ENCODE measurements at regions not wholly inside any gene's neighbourhood (a gene's known extent, or its start where the extent isn't known, plus 50 kb on each side); places are given as distances from the start of the nearest gene placed in this dataset.
"Not testable (repeated sequence)": the region's sequence is repeated elsewhere in the genome, so short reads cannot be mapped to it uniquely, and the experiment has no call there.

DNA sequence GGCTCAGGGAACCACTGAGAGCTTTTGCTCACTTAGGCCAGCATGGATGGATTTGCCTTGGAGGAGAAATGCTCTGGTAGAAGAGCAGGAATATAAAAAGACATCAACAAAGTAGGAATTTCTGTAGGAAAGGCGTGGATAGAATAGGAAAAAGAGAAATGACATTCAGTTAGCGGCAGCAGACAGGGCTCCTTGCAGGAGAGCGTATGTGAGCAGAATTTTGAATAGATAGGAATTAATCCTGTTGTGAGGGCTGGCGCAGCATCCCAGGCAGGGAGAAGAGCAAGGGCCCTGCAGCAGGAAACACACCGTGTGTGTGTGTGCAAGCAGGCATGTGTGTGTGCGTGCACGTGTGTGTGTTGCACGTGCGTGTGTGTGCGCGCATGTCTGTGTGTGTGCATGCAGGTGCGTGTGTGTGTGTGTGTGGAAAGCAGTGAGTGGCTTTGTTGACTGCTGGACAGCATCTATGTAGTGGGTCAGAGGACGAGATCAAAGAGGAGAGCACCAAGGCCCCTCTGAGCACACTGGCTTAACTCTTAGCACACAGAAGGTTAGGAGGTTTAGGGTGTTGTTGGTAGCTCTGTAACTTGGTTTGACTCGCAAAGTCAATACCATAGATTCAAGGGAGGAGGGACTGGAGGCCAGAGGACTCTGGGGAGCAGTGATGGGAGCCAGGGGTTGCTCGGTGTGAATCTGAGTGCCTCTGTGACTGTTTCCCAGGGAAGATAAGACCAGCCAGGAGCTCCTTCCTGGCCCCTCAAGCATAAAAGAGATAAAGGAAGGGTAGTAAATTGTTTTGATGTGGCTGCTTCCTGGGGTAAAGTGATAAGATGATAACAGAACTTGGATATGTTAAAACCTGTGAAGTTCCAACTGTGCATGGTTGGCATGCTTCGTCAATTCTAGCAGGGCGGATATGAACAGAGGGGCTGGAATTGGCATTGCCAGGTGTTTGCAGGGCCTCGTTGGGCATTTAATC lies 639.5 kb downstream of the NR2F2 start:
- peaks cover 15% of the 10 kb centered on the region for H3K9me3 Mint-ChIP-seq
- H3K36me3 Mint-ChIP-seq = no peaks in the 10 kb centered on the region
- no peaks in the 10 kb centered on the region for H3K4me1 Mint-ChIP-seq
- ATAC-seq (no peak), DNase-seq (ENCODE audit: low spot score in 2 of 2) (no peak)
- H3K27ac Mint-ChIP-seq = no peak overlapping the region
- H3K4me3 Mint-ChIP-seq = no peak overlapping the region

GRCh38 chr15:96972201-96972600 lies 641.7 kb downstream of the NR2F2 start:
- Mint-ChIP-seq H3K27ac (no peak overlapping the region), H3K4me3 (no peak overlapping the region), H3K36me3 (no peaks in the 10 kb centered on the region), H3K9me3 (peaks cover 13% of the 10 kb centered on the region), H3K4me1 (no peaks in the 10 kb centered on the region)
- no peak for DNase-seq (ENCODE audit: low spot score in 2 of 2)
- no peak for ATAC-seq

- ATAC-seq = no peak
Measured at GRCh38 chr15:96974761-96975160, 644.3 kb downstream of the NR2F2 start.

GRCh38 chr15:96977886-96978285 lies 647.4 kb downstream of the NR2F2 start:
- H3K4me1 Mint-ChIP-seq = no peaks in the 10 kb centered on the region
- H3K36me3 Mint-ChIP-seq = no peaks in the 10 kb centered on the region
- no peak for ATAC-seq
- DNase-seq (ENCODE audit: low spot score in 2 of 2) = no peak
- H3K27ac Mint-ChIP-seq = no peak overlapping the region
- no peaks in the 10 kb centered on the region for H3K9me3 Mint-ChIP-seq
- H3K4me3 Mint-ChIP-seq = no peak overlapping the region

More at GRCh38 chr15:96974761-96975160, 644.3 kb downstream of the NR2F2 start:
- Mint-ChIP-seq H3K36me3 (no peaks in the 10 kb centered on the region), H3K4me1 (no peaks in the 10 kb centered on the region), H3K9me3 (peaks cover 1% of the 10 kb centered on the region), H3K4me3 (no peak overlapping the region), H3K27ac (no peak overlapping the region)
- DNase-seq (ENCODE audit: low spot score in 2 of 2) = no peak

GRCh38 chr15:96978937-96979473 lies 648.5 kb downstream of the NR2F2 start:
- DNase-seq (ENCODE audit: low spot score in 2 of 2) = no peak
- no peak for ATAC-seq
- Mint-ChIP-seq H3K9me3 (no peaks in the 10 kb centered on the region), H3K27ac (no peak overlapping the region), H3K4me1 (no peaks in the 10 kb centered on the region), H3K36me3 (no peaks in the 10 kb centered on the region), H3K4me3 (no peak overlapping the region)

GRCh38 chr15:96984121-96984671 lies 653.7 kb downstream of the NR2F2 start:
- not testable (repeated sequence) for ATAC-seq; H3K4me3 Mint-ChIP-seq; DNase-seq (ENCODE audit: low spot score in 2 of 2); H3K27ac Mint-ChIP-seq; H3K36me3 Mint-ChIP-seq; H3K4me1 Mint-ChIP-seq; H3K9me3 Mint-ChIP-seq

GRCh38 chr15:96992817-96993216 lies 662.3 kb downstream of the NR2F2 start:
- no peaks in the 10 kb centered on the region for H3K36me3 Mint-ChIP-seq
- peaks cover 23% of the 10 kb centered on the region for H3K9me3 Mint-ChIP-seq
- ATAC-seq (no peak), DNase-seq (ENCODE audit: low spot score in 2 of 2) (no peak)
- no peaks in the 10 kb centered on the region for H3K4me1 Mint-ChIP-seq
- no peak overlapping the region for H3K4me3 Mint-ChIP-seq
- H3K27ac Mint-ChIP-seq = no peak overlapping the region

- no peak overlapping the region for H3K4me3 Mint-ChIP-seq
- no peak for DNase-seq (ENCODE audit: low spot score in 2 of 2)
- H3K27ac Mint-ChIP-seq = no peak overlapping the region
- ATAC-seq = no peak
- no peaks in the 10 kb centered on the region for H3K36me3 Mint-ChIP-seq
- H3K9me3 Mint-ChIP-seq = peaks cover 17% of the 10 kb centered on the region
- H3K4me1 Mint-ChIP-seq = no peaks in the 10 kb centered on the region
Measured at GRCh38 chr15:96997538-96997937, 667.0 kb downstream of the NR2F2 start.

DNA sequence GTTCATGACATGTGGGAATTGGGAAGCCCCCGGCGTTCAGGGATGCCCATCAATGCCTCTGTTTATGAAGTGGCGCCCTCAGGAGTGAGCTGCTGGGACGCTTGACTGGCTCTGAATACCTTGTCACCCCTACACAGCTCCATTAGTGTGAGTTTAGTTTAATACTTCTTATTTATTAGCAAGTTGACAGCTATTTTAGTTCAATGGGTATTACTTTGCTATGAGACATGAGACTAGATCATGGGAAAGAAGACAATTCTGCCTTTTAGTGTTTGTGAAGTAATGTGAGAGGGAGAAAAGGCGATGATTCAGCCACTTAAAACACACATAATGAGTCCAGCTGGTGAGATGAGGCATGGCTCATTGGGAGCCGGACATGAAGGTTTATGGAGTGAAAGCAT lies 678.5 kb downstream of the NR2F2 start:
- Mint-ChIP-seq H3K4me3 (no peak overlapping the region), H3K36me3 (no peaks in the 10 kb centered on the region), H3K27ac (no peak overlapping the region), H3K9me3 (peaks cover 13% of the 10 kb centered on the region), H3K4me1 (no peaks in the 10 kb centered on the region)
- ATAC-seq (no peak), DNase-seq (ENCODE audit: low spot score in 2 of 2) (no peak)

GRCh38 chr15:97012986-97013385 lies 682.5 kb downstream of the NR2F2 start:
- Mint-ChIP-seq H3K36me3 (no peaks in the 10 kb centered on the region), H3K27ac (no peak overlapping the region), H3K4me1 (no peaks in the 10 kb centered on the region), H3K9me3 (peaks cover 12% of the 10 kb centered on the region), H3K4me3 (no peak overlapping the region)
- DNase-seq (ENCODE audit: low spot score in 2 of 2) = no peak
- ATAC-seq = no peak

DNA sequence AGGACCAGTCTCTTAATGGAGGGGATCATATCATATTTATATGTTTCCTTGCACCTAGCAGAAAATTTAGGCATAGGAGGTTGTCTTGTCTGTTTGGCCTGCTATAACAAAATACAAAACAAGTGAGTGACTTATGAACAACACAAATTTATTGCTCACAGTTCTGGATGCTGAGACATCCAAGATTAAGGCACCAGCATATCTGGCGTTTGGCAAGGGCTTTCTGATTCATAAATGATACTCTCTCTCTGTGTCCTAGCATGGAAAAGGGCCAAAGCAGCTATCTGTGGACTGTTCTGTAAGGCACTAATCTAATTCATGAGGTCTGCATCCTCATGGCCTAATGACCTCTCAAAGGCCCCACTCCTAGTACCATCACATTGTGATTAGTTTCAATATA lies 683.0 kb downstream of the NR2F2 start:
- no peak for DNase-seq (ENCODE audit: low spot score in 2 of 2)
- Mint-ChIP-seq H3K36me3 (no peaks in the 10 kb centered on the region), H3K9me3 (peaks cover 12% of the 10 kb centered on the region), H3K4me1 (no peaks in the 10 kb centered on the region), H3K27ac (no peak overlapping the region), H3K4me3 (no peak overlapping the region)
- no peak for ATAC-seq

- Mint-ChIP-seq H3K27ac (no peak overlapping the region), H3K9me3 (peaks cover 12% of the 10 kb centered on the region), H3K4me1 (no peaks in the 10 kb centered on the region), H3K4me3 (no peak overlapping the region), H3K36me3 (no peaks in the 10 kb centered on the region)
- no peak for DNase-seq (ENCODE audit: low spot score in 2 of 2)
- no peak for ATAC-seq
Measured at GRCh38 chr15:97014001-97014400, 683.5 kb downstream of the NR2F2 start.

- Mint-ChIP-seq H3K4me3 (no peak overlapping the region), H3K9me3 (no peaks in the 10 kb centered on the region), H3K36me3 (no peaks in the 10 kb centered on the region), H3K4me1 (no peaks in the 10 kb centered on the region), H3K27ac (no peak overlapping the region)
- ATAC-seq = no peak
- DNase-seq (ENCODE audit: low spot score in 2 of 2) = no peak
Measured at GRCh38 chr15:97023488-97023844, 693.0 kb downstream of the NR2F2 start.

GRCh38 chr15:97026781-97027180 lies 696.3 kb downstream of the NR2F2 start:
- ATAC-seq = no peak
- DNase-seq (ENCODE audit: low spot score in 2 of 2) = no peak
- H3K4me3 Mint-ChIP-seq = no peak overlapping the region
- H3K27ac Mint-ChIP-seq = no peak overlapping the region
- H3K9me3 Mint-ChIP-seq = peaks cover 5% of the 10 kb centered on the region
- H3K36me3 Mint-ChIP-seq = no peaks in the 10 kb centered on the region
- H3K4me1 Mint-ChIP-seq = no peaks in the 10 kb centered on the region

- Mint-ChIP-seq H3K36me3 (no peaks in the 10 kb centered on the region), H3K27ac (no peak overlapping the region), H3K9me3 (peaks cover 5% of the 10 kb centered on the region), H3K4me1 (no peaks in the 10 kb centered on the region), H3K4me3 (no peak overlapping the region)
- DNase-seq (ENCODE audit: low spot score in 2 of 2) = no peak
- ATAC-seq = no peak
Measured at GRCh38 chr15:97027772-97028171, 697.3 kb downstream of the NR2F2 start.

DNA sequence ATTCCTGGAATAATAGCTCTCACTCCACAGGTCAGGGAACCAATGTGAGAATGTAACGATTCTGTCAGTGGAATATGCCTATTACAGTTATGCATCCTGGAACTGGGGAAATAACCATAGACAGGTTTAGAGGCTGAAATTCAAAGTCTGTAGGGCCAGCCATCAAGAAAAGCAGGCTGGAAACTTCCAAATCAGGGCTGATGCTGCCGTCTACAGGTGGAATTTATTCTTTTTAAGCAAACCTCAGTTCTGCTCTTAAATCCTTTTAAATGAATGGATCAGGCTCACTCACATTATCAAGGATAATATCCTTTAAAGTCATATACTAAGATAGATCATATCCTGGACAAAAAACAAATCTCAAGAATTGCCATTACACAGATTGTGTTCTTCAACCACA lies 699.8 kb downstream of the NR2F2 start:
- Mint-ChIP-seq H3K9me3 (peaks cover 8% of the 10 kb centered on the region), H3K4me3 (no peak overlapping the region), H3K4me1 (no peaks in the 10 kb centered on the region), H3K36me3 (no peaks in the 10 kb centered on the region), H3K27ac (no peak overlapping the region)
- ATAC-seq (no peak), DNase-seq (ENCODE audit: low spot score in 2 of 2) (no peak)

All from stimulated activated effector memory CD8-positive, alpha-beta T cell treated with anti-CD3 and anti-CD28 coated beads, Interleukin-12 subunit alpha, Interleukin-12 subunit beta, amount 100 ng/mL, for 72 hours (primary cell).